Activated CD4-positive, alpha-beta T cell treated with anti-CD3 and anti-CD28 coated beads, Interleukin-2, amount 10 ng/mL, durations not matched to agents 7 days and 5 days (primary cell): ENCODE measurements at regions not wholly inside any gene's neighbourhood (a gene's known extent, or its start where the extent isn't known, plus 50 kb on each side); places are given as distances from the start of the nearest gene placed in this dataset.

ENCODE experiments used
- CTCF ChIA-PET: fragments of 350-600 bp; sonication (Branson Sonifier 250); formaldehyde crosslinking; loops from one replicate; lab custom pipeline; 2021; ENCODE audit warnings: antibody characterized with exemption; lab: Charles Lee
- POLR2A ChIA-PET: fragments of 350-600 bp; sonication (Branson Sonifier 250); formaldehyde crosslinking; loops from one replicate; lab custom pipeline; 2021; ENCODE audit warnings: antibody characterized with exemption; lab: Charles Lee
- DNase-seq: peaks from one replicate; pipeline ENCODE4 v3.0.0-alpha.2; 2020
- H3K27ac Mint-ChIP-seq: one replicate; pipeline ENCODE4 v1.8.0; 2021; ENCODE audit warnings: mild to moderate bottlenecking, moderate library complexity, mixed read lengths
- H3K27me3 Mint-ChIP-seq: one replicate; pipeline ENCODE4 v1.8.0; 2021; ENCODE audit warnings: mixed read lengths
- H3K36me3 Mint-ChIP-seq: one replicate; pipeline ENCODE4 v1.8.0; 2021; ENCODE audit warnings: low read depth, mixed read lengths
- H3K4me1 Mint-ChIP-seq: one replicate; pipeline ENCODE4 v1.8.0; 2021; ENCODE audit warnings: mixed read lengths
- H3K4me3 Mint-ChIP-seq: one replicate; pipeline ENCODE4 v1.8.0; 2021; ENCODE audit warnings: mild to moderate bottlenecking, moderate library complexity, mixed read lengths
- H3K9me3 Mint-ChIP-seq: one replicate; pipeline ENCODE4 v1.8.0; 2021; ENCODE audit warnings: mixed read lengths

DNA sequence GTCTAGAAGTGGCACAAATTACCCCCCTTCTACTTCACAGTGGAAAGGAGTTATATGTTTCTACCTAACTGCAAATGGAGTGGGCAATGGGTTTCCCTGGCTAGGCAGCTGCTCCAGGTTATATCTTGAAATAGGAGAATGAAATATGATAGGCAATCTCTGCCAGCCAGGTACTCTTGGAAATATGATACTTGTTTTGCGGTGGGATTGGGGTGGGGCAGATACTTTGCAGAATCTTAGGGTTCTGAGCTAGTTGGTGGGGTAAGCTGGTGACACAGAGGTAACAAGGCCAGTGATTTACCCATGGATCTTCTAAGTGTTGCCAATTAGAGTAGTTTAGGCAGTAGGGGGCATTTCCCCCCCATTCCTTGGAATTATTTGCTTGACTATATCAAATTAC lies 140.1 kb downstream of the ATP23 start:
- H3K36me3 Mint-ChIP-seq, result no peaks in the 10 kb centered on the region
- H3K4me1 Mint-ChIP-seq, result no peaks in the 10 kb centered on the region
- DNase-seq, result no peak
- POLR2A ChIA-PET, result no interaction called here
- H3K9me3 Mint-ChIP-seq, result no peaks in the 10 kb centered on the region
- CTCF ChIA-PET, result no interaction called here
- H3K27ac Mint-ChIP-seq, result no peak overlapping the region
- peaks cover 4% of the 10 kb centered on the region for H3K27me3 Mint-ChIP-seq
- no peak overlapping the region for H3K4me3 Mint-ChIP-seq

DNA sequence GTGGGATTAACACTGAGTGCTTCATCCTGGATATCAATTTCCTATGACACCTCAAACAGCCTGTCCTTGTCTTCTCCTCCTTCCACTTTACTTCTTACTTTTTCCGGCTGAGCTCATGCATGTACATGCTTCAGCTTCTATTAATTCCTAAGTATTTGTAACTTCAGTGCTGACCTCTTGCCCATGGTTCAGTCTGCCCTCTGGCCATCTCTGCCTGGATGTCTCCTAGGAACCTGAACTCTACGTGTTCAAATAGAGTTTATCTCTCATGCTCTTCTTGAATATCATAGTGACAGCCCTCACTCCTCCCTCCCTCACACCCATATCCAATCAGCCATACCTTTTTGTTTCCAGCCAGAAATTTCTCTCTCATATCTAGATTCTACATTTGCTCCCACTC lies 141.6 kb downstream of the ATP23 start:
- Mint-ChIP-seq H3K27ac (no peak overlapping the region), H3K9me3 (no peaks in the 10 kb centered on the region), H3K4me3 (no peak overlapping the region), H3K36me3 (no peaks in the 10 kb centered on the region), H3K4me1 (no peaks in the 10 kb centered on the region), H3K27me3 (peaks cover 3% of the 10 kb centered on the region)
- no peak for DNase-seq
- ChIA-PET POLR2A (no interaction called here), CTCF (no interaction called here)

DNA sequence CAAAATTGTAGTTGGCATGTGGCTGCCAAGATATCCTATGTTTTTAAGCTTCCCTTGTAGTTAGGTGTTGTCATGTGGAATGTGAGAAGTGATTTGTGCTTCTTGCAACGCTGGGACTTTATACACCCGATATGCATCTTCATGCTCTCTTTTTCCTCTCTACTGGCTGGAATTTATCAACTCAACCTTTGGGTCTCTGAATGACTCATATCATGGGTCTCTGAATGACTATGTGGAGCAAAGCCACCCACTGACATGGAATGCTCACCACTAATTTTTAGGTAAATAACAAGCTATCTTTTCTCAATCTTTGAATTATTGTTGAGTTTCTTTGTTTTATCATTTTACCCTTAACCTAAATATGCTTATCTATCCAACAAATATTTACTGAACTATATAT lies 144.6 kb downstream of the ATP23 start:
- peaks cover 2% of the 10 kb centered on the region for H3K27me3 Mint-ChIP-seq
- ChIA-PET CTCF (interaction anchor here (0.7 kb wide), 1 partner anchor 85 kb away, joined by 3 read pairs; no protein-coding TSS in a partner anchor), POLR2A (no interaction called here)
- H3K27ac Mint-ChIP-seq, result no peak overlapping the region
- H3K4me3 Mint-ChIP-seq, result no peak overlapping the region
- no peaks in the 10 kb centered on the region for H3K9me3 Mint-ChIP-seq
- no peak for DNase-seq
- H3K36me3 Mint-ChIP-seq, result no peaks in the 10 kb centered on the region
- no peaks in the 10 kb centered on the region for H3K4me1 Mint-ChIP-seq

DNA sequence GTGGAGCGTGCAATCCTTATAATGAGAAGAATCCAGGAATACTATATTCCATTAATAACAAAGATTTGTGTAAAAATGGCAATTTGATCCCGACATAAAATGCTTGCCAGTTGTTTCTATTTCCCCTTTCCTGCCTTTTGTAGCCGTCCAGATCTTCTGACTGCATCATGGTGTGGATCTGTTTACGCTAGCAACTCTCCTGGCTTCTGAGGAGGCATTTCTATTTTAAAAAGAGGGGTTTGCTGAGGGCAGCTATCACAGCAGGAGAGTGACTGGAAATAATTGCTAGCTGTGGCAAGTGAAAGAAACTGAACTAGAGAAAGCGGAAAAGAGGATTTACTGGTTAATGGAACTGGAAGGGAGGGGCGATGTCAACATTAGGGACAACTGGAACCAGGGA lies 145.6 kb downstream of the ATP23 start:
- Mint-ChIP-seq H3K27me3 (peaks cover 4% of the 10 kb centered on the region), H3K4me3 (no peak overlapping the region), H3K9me3 (no peaks in the 10 kb centered on the region), H3K36me3 (no peaks in the 10 kb centered on the region), H3K27ac (no peak overlapping the region), H3K4me1 (no peaks in the 10 kb centered on the region)
- POLR2A ChIA-PET, result no interaction called here
- CTCF ChIA-PET, result no interaction called here
- no peak for DNase-seq

DNA sequence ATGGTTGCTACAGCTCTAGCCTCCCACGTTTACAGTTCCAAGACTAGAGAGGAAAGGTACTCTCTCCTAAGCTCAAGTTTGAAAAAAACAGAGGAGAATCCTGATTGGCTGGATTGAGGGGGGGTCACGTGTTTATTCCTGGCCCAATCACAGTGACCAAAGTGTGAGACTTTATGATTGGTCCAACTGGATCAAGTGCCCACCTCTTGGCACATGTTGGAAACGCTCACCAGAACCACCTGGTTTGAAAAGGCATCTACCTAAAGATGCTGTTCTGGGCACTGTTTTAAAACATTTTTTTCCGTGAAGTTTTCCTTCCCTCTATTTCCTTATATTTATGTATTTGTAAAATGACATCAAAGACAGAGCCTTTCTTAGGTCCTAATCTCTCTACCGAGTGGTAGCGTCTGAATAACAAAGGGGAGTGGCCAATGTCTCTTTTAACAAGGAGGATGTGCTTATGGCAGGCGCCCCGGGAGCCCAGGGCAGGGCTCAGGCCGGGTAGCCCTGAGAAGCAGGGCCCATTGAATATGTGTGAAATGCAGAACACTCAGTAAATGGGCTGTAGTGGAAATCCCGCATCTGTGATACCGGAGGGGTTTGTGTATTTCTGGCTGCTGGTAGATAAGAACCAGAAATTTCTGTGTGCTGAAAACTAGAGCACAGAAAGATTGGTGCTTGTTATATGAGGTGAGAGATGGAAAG lies 146.2 kb downstream of the ATP23 start:
- POLR2A ChIA-PET, result no interaction called here
- Mint-ChIP-seq H3K4me1 (no peaks in the 10 kb centered on the region), H3K4me3 (no peak overlapping the region)

DNA sequence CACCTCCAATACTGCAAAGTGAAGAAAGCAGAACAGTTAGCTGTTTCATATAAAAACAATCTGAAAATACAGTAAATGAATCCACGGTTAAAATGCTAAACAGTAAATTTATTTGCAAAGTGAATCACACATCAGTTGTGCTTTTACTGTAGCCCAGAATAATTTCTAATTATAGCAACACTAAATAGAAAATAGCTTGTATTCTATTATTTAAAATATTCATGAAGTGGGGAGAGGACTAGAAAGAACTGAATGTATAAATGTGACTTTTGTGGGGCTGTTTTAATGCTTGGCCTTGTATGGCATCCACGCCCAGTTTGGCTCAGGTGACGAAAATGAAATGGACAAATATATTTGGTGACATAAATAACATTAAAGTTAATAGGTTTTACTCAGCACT lies 148.2 kb downstream of the ATP23 start:
- Mint-ChIP-seq H3K36me3 (no peaks in the 10 kb centered on the region), H3K27ac (no peak overlapping the region), H3K27me3 (peaks cover 2% of the 10 kb centered on the region), H3K9me3 (no peaks in the 10 kb centered on the region), H3K4me3 (no peak overlapping the region), H3K4me1 (no peaks in the 10 kb centered on the region)
- no peak for DNase-seq
- ChIA-PET CTCF (no interaction called here), POLR2A (no interaction called here)

More for the DNA sequence above, 146.2 kb downstream of the ATP23 start:
- no peak overlapping the region for H3K27ac Mint-ChIP-seq
- no peak for DNase-seq
- no peaks in the 10 kb centered on the region for H3K36me3 Mint-ChIP-seq
- no peaks in the 10 kb centered on the region for H3K9me3 Mint-ChIP-seq
- H3K27me3 Mint-ChIP-seq, result peaks cover 4% of the 10 kb centered on the region
- CTCF ChIA-PET, result no interaction called here

DNA sequence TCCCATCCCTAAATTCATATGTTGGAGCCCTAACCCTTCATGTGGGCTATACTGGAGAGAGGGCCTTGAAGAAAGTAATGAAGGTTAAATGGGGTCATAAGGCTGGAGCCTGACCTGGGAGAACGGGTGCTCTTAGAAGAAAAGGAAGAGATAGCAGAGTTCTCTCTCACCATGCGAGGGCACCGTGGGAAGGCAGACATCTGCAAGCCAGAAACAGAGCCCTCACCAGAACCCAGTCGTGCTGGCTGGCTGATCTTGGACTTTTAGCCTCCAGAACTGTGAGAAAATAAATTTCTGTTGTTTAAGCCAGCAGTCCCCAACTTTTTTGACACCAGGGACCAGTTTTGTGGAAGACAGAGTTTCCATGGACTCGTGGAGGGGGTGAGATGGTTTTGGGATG lies 149.3 kb downstream of the ATP23 start:
- POLR2A ChIA-PET, result no interaction called here

DNA sequence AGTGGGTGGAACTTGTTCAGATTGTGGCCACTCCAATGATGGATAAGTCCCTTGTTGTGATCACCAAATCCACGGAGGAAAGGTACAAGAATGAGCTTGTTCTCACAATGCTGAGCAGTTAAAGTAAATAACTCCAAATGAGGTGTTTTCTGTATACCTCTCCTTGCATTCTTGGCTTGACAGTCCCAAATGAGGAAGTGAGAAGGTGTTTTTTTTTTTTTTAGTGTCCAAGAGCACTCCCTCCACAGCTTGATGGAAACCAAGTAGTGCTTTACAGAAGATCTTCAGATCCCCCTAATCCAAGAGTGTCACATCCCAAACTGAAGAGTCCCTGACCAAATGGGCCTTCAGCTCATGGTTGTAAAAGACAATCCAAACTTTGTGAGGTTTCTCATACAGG lies 153.6 kb downstream of the ATP23 start:
- Mint-ChIP-seq H3K9me3 (no peaks in the 10 kb centered on the region), H3K36me3 (no peaks in the 10 kb centered on the region), H3K4me3 (no peak overlapping the region), H3K4me1 (no peaks in the 10 kb centered on the region), H3K27ac (no peak overlapping the region), H3K27me3 (peaks cover 2% of the 10 kb centered on the region)
- no peak for DNase-seq
- ChIA-PET POLR2A (no interaction called here), CTCF (interaction anchor here (1.8 kb wide), 1 partner anchor 44 kb away, joined by 3 read pairs; no protein-coding TSS in a partner anchor)

More for the DNA sequence above, 149.3 kb downstream of the ATP23 start:
- Mint-ChIP-seq H3K4me3 (no peak overlapping the region), H3K27me3 (peaks cover 2% of the 10 kb centered on the region), H3K4me1 (no peaks in the 10 kb centered on the region), H3K36me3 (no peaks in the 10 kb centered on the region), H3K9me3 (no peaks in the 10 kb centered on the region), H3K27ac (no peak overlapping the region)
- CTCF ChIA-PET, result no interaction called here
- no peak for DNase-seq

DNA sequence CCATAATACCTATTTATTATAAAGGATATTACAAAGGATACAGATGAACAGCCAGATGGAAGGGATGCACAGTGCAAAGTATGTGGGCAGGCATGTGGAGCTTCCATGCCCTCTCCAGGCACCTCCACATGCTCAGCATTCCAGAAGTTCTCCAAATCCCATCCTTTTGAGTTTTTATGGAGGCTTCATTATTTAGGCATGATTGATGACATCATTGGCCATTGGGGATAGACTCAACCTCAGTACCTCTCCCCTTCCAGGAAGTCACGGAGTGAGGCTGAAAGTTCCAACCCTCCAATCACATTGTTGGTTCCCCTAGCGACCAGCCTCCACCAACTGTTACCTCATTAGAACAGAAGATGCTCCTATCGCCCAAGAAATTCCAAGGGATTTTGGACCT lies 156.4 kb downstream of the ATP23 start:
- no peaks in the 10 kb centered on the region for H3K36me3 Mint-ChIP-seq
- no peak for DNase-seq
- no peaks in the 10 kb centered on the region for H3K4me1 Mint-ChIP-seq
- H3K9me3 Mint-ChIP-seq, result no peaks in the 10 kb centered on the region
- no peak overlapping the region for H3K4me3 Mint-ChIP-seq
- H3K27ac Mint-ChIP-seq, result no peak overlapping the region
- CTCF ChIA-PET, result no interaction called here
- POLR2A ChIA-PET, result no interaction called here
- peaks cover 3% of the 10 kb centered on the region for H3K27me3 Mint-ChIP-seq

DNA sequence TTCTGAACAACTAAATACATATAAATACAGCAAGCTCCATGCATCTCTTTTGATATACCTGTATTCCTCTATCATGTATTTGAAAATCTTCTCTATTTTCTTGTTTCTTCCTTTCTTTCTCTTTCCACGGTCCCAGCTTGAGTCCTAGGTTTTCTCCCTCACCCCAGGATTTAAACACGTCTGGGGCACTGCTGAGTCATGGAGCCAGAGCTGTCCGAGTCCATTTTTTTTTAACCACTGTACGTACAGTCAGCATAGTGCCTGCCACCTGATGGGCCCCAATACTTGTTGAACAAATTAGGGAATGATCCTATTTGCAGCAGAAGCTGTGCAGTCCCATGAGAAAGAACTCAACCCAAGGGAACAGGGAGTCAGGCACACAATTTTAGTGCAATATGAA lies 158.1 kb downstream of the ATP23 start:
- POLR2A ChIA-PET, result no interaction called here
- Mint-ChIP-seq H3K9me3 (no peaks in the 10 kb centered on the region), H3K36me3 (no peaks in the 10 kb centered on the region), H3K4me1 (no peaks in the 10 kb centered on the region), H3K27ac (no peak overlapping the region), H3K4me3 (no peak overlapping the region), H3K27me3 (peaks cover 3% of the 10 kb centered on the region)
- CTCF ChIA-PET, result no interaction called here
- DNase-seq, result no peak

DNA sequence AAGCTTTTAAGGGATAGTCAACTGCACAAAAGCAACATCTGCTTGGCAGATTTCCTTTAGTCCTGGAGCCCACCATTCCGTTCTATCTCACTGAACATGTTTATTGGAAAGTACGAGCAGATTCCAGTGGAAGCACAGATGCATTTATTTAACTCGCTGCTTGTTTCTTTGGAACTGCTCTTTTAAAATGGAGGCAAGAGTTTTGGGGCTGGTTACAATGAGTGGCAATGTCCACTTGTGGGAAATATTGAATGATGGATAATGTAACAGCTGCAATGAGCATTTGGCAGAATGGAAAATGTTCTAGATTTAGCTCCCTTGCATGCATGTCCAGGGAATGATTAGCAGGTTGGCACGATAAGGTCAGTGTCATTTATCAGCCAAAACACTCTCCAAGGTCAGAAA lies 163.0 kb downstream of the ATP23 start:
- Mint-ChIP-seq H3K36me3 (no peaks in the 10 kb centered on the region), H3K27ac (no peak overlapping the region), H3K4me3 (no peak overlapping the region), H3K4me1 (no peaks in the 10 kb centered on the region), H3K27me3 (peaks cover 3% of the 10 kb centered on the region), H3K9me3 (peaks cover 3% of the 10 kb centered on the region)
- ChIA-PET CTCF (no interaction called here), POLR2A (no interaction called here)
- DNase-seq, result no peak

DNA sequence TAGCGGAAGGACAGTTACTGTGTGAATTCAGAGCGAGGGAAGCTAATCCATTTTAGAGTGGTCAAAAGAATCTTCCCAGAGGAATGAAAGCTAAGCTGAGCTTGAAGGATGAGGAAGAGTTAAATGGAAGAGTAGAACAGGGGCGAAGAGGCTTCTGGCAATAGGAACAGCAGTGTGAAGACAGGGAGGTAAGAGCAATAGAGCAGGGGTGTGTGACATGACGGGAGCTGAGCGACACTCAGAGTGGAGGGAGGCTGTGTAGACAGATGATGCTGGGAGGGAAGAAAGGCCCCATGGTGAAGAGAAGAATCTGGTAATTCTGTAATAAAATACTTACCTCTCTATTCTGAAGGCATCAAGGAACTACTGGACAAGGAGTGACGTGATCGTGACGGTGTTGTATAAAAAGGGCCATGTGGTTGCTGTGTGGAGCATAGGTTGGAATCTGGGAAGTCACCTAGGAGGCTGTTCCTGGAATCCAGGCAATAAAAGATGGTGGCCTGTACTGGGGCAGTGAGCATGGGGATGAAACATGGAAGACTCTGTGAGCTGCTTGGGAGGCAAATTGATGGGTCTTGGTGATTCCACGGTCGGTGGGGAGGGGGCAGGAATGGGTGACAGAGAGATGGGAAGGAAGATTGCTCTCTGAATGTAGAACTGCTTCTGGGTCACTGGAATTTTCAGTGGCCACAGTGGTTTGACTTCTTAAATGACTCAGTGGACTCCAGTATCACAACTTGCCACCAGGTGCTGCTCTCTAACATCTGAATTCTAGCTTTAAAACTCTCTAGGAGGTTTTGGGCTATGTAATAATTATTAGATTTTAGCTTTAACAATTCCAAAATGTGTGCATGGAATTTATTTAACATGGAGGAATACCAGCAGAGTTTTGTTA lies 164.1 kb downstream of the ATP23 start:
- POLR2A ChIA-PET, result no interaction called here
- H3K27me3 Mint-ChIP-seq, result peaks cover 3% of the 10 kb centered on the region
- no peak overlapping the region for H3K27ac Mint-ChIP-seq
- no peaks in the 10 kb centered on the region for H3K36me3 Mint-ChIP-seq
- no peak for DNase-seq
- H3K4me1 Mint-ChIP-seq, result no peaks in the 10 kb centered on the region
- CTCF ChIA-PET, result interaction anchor here (1.0 kb wide), 1 partner anchor 21 kb away, joined by 3 read pairs; no protein-coding TSS in a partner anchor
- no peak overlapping the region for H3K4me3 Mint-ChIP-seq
- H3K9me3 Mint-ChIP-seq, result peaks cover 3% of the 10 kb centered on the region

DNA sequence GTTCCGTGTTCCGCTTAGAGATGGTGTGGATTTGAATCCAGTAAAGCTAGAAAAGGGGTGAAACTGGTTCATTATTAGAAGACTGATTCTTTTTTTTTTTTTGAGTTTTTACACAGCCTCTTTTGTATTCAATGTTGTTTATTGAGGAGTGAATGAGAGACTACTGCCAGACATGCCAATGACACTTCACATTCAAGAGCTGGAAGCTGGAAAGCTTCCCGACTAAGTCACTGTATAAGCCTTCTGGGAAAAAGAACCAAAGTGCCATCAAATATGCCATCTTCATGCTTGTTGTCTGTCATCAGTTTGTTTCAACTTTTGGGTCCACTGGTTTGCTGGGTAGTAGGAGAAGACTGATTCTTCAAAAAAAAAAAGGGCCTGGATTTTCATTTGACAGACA lies 164.8 kb downstream of the ATP23 start:
- no peak for DNase-seq
- Mint-ChIP-seq H3K36me3 (no peaks in the 10 kb centered on the region), H3K9me3 (peaks cover 3% of the 10 kb centered on the region), H3K27me3 (peaks cover 3% of the 10 kb centered on the region), H3K27ac (no peak overlapping the region), H3K4me3 (no peak overlapping the region), H3K4me1 (no peaks in the 10 kb centered on the region)
- POLR2A ChIA-PET, result no interaction called here
- CTCF ChIA-PET, result interaction anchor here (0.6 to 1.0 kb wide), 2 partner anchors 20 to 1345 kb away, joined by 3 read pairs; no protein-coding TSS in a partner anchor
